Parathyroid adenoma (tissue), 2 donors: ENCODE measurements at regions not wholly inside any gene's neighbourhood (a gene's known extent, or its start where the extent isn't known, plus 50 kb on each side); places are given as distances from the start of the nearest gene placed in this dataset.

Source experiments
- H2AFZ ChIP-seq: fragments of 300-600 bp; sonication (generic); one replicate; pipeline ENCODE4 v1.7.0; 2017; ENCODE audit warnings: antibody characterized with exemption, mild to moderate bottlenecking
- H3K27ac ChIP-seq: fragments of 300-600 bp; sonication (generic); one replicate; pipeline ENCODE4 v1.7.0; 2017
- H3K27me3 ChIP-seq: fragments of 300-600 bp; sonication (generic); one replicate; pipeline ENCODE4 v1.7.0; 2017; ENCODE audit warnings: low read length; ENCODE audit not compliant: control insufficient read depth, insufficient read depth
- H3K36me3 ChIP-seq: fragments of 300-600 bp; sonication (generic); one replicate; pipeline ENCODE4 v1.7.0; 2017; ENCODE audit warnings: low read length; ENCODE audit not compliant: control insufficient read depth, insufficient read depth
- H3K4me1 ChIP-seq: fragments of 300-600 bp; sonication (generic); one replicate; pipeline ENCODE4 v1.7.0; 2017; ENCODE audit warnings: control low read depth
- H3K4me2 ChIP-seq: fragments of 300-600 bp; sonication (generic); one replicate; pipeline ENCODE4 v1.7.0; 2017; ENCODE audit warnings: low read length
- H3K4me3 ChIP-seq: fragments of 300-600 bp; sonication (generic); one replicate; pipeline ENCODE4 v1.7.0; 2017; ENCODE audit warnings: low read depth, low read length
- H3K79me2 ChIP-seq: fragments of 300-600 bp; sonication (generic); one replicate; pipeline ENCODE4 v1.7.0; 2017; ENCODE audit warnings: control low read depth
- H3K9ac ChIP-seq: fragments of 300-600 bp; sonication (generic); one replicate; pipeline ENCODE4 v1.7.0; 2017; ENCODE audit warnings: mild to moderate bottlenecking
- H3K9me3 ChIP-seq: fragments of 300-600 bp; sonication (generic); one replicate; pipeline ENCODE4 v1.7.0; 2017; ENCODE audit warnings: low read length; ENCODE audit not compliant: control insufficient read depth
- TF ChIP-seq, protein P1 (sequence below): fragments of 300-600 bp; sonication (generic); IDR thresholded peaks from one replicate; pipeline ENCODE4 v1.7.0; 2017; ENCODE audit warnings: antibody characterized with exemption, mild to moderate bottlenecking
- donor health status: primary hyperparathyroidism.

DNA sequence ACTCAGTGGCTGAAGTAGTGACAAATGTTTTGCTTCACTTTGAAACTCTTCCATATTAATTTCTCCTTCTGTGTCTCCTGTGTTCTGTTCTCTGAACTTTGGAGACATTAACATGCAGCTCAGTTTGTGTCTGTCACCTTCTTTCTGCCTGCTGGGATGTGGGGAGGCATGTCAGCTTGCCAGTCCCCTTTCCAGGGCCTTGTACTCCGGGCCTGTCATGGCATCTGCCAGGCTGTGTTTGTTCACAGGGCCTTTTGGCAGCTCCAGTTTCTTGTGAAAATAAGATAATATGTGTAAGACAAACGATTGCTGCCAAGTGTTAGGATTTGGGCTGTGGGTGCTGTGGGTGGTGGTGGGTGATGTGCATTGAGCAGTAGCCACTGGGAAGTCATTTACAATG is 76.1 kb upstream of the ELMO1 start:
- Histone ChIP-seq H3K9ac (no peak overlapping the region), H3K4me3 (no peak overlapping the region), H2AFZ (no peak overlapping the region), H3K36me3 (no peaks in the 10 kb centered on the region), H3K79me2 (no peaks in the 10 kb centered on the region), H3K4me2 (no peak overlapping the region), H3K27ac (no peak overlapping the region), H3K9me3 (no peaks in the 10 kb centered on the region), H3K27me3 (no peaks in the 10 kb centered on the region), H3K4me1 (no peaks in the 10 kb centered on the region)
- TF ChIP-seq, protein P1, sequence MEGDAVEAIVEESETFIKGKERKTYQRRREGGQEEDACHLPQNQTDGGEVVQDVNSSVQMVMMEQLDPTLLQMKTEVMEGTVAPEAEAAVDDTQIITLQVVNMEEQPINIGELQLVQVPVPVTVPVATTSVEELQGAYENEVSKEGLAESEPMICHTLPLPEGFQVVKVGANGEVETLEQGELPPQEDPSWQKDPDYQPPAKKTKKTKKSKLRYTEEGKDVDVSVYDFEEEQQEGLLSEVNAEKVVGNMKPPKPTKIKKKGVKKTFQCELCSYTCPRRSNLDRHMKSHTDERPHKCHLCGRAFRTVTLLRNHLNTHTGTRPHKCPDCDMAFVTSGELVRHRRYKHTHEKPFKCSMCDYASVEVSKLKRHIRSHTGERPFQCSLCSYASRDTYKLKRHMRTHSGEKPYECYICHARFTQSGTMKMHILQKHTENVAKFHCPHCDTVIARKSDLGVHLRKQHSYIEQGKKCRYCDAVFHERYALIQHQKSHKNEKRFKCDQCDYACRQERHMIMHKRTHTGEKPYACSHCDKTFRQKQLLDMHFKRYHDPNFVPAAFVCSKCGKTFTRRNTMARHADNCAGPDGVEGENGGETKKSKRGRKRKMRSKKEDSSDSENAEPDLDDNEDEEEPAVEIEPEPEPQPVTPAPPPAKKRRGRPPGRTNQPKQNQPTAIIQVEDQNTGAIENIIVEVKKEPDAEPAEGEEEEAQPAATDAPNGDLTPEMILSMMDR, result no peak

DNA sequence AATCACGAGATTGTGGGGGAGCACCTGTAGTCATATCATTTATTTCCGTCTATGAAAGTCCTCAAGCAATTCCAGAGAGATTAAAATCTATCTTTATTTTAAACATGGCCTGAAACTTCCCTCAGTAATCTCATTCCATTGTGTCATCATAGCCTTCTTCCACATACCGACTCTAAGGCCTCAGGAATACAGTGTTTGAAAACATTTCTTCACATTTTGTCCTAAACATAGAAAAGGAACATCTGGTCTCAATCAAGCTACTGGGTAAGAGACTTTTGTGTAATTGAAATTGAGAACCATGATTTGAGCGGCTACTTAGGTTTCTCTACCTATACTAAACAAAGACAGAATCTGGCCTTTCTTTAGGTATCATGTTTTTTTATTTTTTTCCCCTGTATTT is 78.0 kb upstream of the ELMO1 start:
- Histone ChIP-seq H3K9ac (no peak overlapping the region), H3K27me3 (no peaks in the 10 kb centered on the region), H3K4me2 (no peak overlapping the region), H3K79me2 (no peaks in the 10 kb centered on the region), H2AFZ (no peak overlapping the region), H3K27ac (no peak overlapping the region), H3K36me3 (no peaks in the 10 kb centered on the region), H3K4me3 (no peak overlapping the region), H3K4me1 (no peaks in the 10 kb centered on the region), H3K9me3 (no peaks in the 10 kb centered on the region)
- TF ChIP-seq, protein P1, result no peak

GRCh38 chr7:37527109-37527508 is 78.4 kb upstream of the ELMO1 start:
- Histone ChIP-seq H3K27ac (no peak overlapping the region), H3K79me2 (no peaks in the 10 kb centered on the region), H3K36me3 (no peaks in the 10 kb centered on the region), H3K27me3 (no peaks in the 10 kb centered on the region), H3K9me3 (peaks cover 3% of the 10 kb centered on the region), H3K4me1 (no peaks in the 10 kb centered on the region), H3K9ac (no peak overlapping the region), H3K4me3 (no peak overlapping the region), H3K4me2 (no peak overlapping the region), H2AFZ (no peak overlapping the region)
- TF ChIP-seq, protein P1, result no peak

GRCh38 chr7:37531225-37531624 is 82.6 kb upstream of the ELMO1 start:
- Histone ChIP-seq H3K4me3 (no peak overlapping the region), H2AFZ (no peak overlapping the region), H3K79me2 (no peaks in the 10 kb centered on the region), H3K27ac (no peak overlapping the region), H3K4me1 (no peaks in the 10 kb centered on the region), H3K4me2 (no peak overlapping the region), H3K36me3 (no peaks in the 10 kb centered on the region), H3K9me3 (peaks cover 3% of the 10 kb centered on the region), H3K9ac (no peak overlapping the region), H3K27me3 (no peaks in the 10 kb centered on the region)
- TF ChIP-seq, protein P1, result no peak

DNA sequence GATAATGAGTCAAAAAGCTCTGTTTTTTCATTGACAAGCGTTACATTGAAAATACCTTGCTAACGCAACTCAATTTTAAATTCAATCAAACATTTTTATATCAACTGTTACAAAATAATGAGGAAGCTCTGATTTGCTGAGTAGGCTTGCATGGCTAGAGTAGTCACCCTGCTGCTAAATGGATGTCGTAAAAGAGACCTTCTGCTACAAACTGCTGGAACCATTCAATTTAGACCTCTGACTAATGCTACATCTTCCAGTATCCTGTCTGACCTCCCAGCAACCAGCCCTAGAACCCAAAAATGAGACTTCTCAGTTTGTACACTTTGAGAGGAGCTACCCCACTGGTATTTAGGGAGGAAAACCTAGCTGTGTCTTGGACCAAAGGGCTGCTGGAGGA is 84.0 kb upstream of the ELMO1 start:
- no peak overlapping the region for H3K9ac ChIP-seq
- no peaks in the 10 kb centered on the region for H3K27me3 ChIP-seq
- no peak overlapping the region for H3K4me3 ChIP-seq
- no peak overlapping the region for H3K4me2 ChIP-seq
- H3K36me3 ChIP-seq, result no peaks in the 10 kb centered on the region
- H3K27ac ChIP-seq, result no peak overlapping the region
- TF ChIP-seq, protein P1, result no peak
- no peak overlapping the region for H2AFZ ChIP-seq
- H3K79me2 ChIP-seq, result no peaks in the 10 kb centered on the region
- no peaks in the 10 kb centered on the region for H3K4me1 ChIP-seq
- peaks cover 3% of the 10 kb centered on the region for H3K9me3 ChIP-seq
